ENCODE measurements at regions not wholly inside any gene's neighbourhood (a gene's known extent, or its start where the extent isn't known, plus 50 kb on each side); places are given as distances from the start of the nearest gene placed in this dataset.

- DNase-seq (ENCODE audit: low read depth, low spot score) (no peak), FAIRE-seq (no peak)
- Histone ChIP-seq H3K9me1 (replicated peaks; ENCODE audit: control insufficient read depth, extremely low read depth, insufficient read depth, low read length) (no peaks in the 10 kb centered on the region), H3K27me3 (ENCODE audit: control insufficient read depth in 2 of 2, insufficient read depth in 2 of 2, low read length in 2 of 2) (no peaks in the 10 kb centered on the region), H4K20me1 (replicated peaks; ENCODE audit: control insufficient read depth, extremely low read depth, insufficient read depth, low read length) (no peaks in the 10 kb centered on the region), H3K9ac (replicated peaks; ENCODE audit: extremely low read depth, insufficient read depth, low read length) (no peak overlapping the region), H2AFZ (ENCODE audit: low read depth, low read length) (no peak overlapping the region), H3K9me3 (replicated peaks; ENCODE audit: control insufficient read depth, insufficient read depth, low read length) (no peaks in the 10 kb centered on the region), H3K4me2 (ENCODE audit: insufficient read depth, low read length) (no peak overlapping the region), H3K36me3 (ENCODE audit: control insufficient read depth in 2 of 2, extremely low read depth in 1 of 2, insufficient read depth in 2 of 2, low read length in 2 of 2) (no peaks in the 10 kb centered on the region), H3K79me2 (ENCODE audit: control insufficient read depth, insufficient read depth, low read length) (no peaks in the 10 kb centered on the region), H3K4me3 (replicated peaks in 1 of 3; ENCODE audit: insufficient read depth in 1 of 3, low read depth in 1 of 3, low read length in 3 of 3) (no peak overlapping the region), H3K27ac (ENCODE audit: insufficient read depth, low read depth, low read length) (no peak overlapping the region), H3K4me1 (ENCODE audit: control insufficient read depth, extremely low read depth, insufficient read depth, low read length) (no peaks in the 10 kb centered on the region)
- dilution Hi-C loops (cut with MboI; ENCODE audit: extremely low pct_ligation_motif_present, low sequenced_read_pairs) = no loop called here
- POLR2A ChIA-PET = no interaction called here
- TF ChIP-seq MAX (IDR thresholded peaks at IDR 0.05; ENCODE audit: insufficient read depth, insufficient read length) = no peak
- TF ChIP-seq JUN (IDR thresholded peaks at IDR 0.05; ENCODE audit: borderline replicate concordance, insufficient read depth, insufficient read length, low read depth) = no peak
- no peak for TF ChIP-seq POLR2AphosphoS5 (IDR thresholded peaks at IDR 0.05; ENCODE audit: insufficient read depth, low read depth, low read length)
- no peak for TF ChIP-seq POLR2A (IDR thresholded peaks at IDR 0.05; ENCODE audit: low read depth, low read length)
- TF ChIP-seq EZH2 (IDR thresholded peaks at IDR 0.05; ENCODE audit: borderline replicate concordance, low read depth, low read length, severe bottlenecking) = no peak
- TF ChIP-seq GATA2 (IDR thresholded peaks at IDR 0.05; ENCODE audit: insufficient read depth, insufficient read length, low read depth, low read length) = no peak
- no peak for TF ChIP-seq MYC (IDR thresholded peaks at IDR 0.05; ENCODE audit: low read depth, low read length)
- no peak for TF ChIP-seq FOS (IDR thresholded peaks at IDR 0.05; ENCODE audit: borderline replicate concordance, insufficient read depth, low read length)
- TF ChIP-seq CTCF (IDR thresholded peaks at IDR 0.05; ENCODE audit: extremely low read depth in 1 of 2, insufficient read depth in 1 of 2, low read depth in 1 of 2, low read length in 2 of 2) = no peak
- CTCF ChIA-PET = no interaction called here
- BruUV-seq (replicated peaks) = no TSS peak
- intact Hi-C loops (cut with micrococcal nuclease) = no loop called here
Measured at GRCh38 chrX:140948827-140949226, 53.6 kb upstream of the SPANXB1 start.
